ENCODE measurements at regions not wholly inside any gene's neighbourhood (a gene's known extent, or its start where the extent isn't known, plus 50 kb on each side); places are given as distances from the start of the nearest gene placed in this dataset.

- TF ChIP-seq, protein P1, sequence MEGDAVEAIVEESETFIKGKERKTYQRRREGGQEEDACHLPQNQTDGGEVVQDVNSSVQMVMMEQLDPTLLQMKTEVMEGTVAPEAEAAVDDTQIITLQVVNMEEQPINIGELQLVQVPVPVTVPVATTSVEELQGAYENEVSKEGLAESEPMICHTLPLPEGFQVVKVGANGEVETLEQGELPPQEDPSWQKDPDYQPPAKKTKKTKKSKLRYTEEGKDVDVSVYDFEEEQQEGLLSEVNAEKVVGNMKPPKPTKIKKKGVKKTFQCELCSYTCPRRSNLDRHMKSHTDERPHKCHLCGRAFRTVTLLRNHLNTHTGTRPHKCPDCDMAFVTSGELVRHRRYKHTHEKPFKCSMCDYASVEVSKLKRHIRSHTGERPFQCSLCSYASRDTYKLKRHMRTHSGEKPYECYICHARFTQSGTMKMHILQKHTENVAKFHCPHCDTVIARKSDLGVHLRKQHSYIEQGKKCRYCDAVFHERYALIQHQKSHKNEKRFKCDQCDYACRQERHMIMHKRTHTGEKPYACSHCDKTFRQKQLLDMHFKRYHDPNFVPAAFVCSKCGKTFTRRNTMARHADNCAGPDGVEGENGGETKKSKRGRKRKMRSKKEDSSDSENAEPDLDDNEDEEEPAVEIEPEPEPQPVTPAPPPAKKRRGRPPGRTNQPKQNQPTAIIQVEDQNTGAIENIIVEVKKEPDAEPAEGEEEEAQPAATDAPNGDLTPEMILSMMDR (conservative IDR thresholded peaks at IDR 0.05; ENCODE audit: low read depth in 2 of 2) = no peak
- no peak for TF ChIP-seq REST (IDR thresholded peaks at IDR 0.05; ENCODE audit: unreplicated experiment)
- TF ChIP-seq NANOG (IDR thresholded peaks at IDR 0.05; ENCODE audit: borderline replicate concordance) = no peak
- no peak for TF ChIP-seq POLR2AphosphoS5 (IDR thresholded peaks at IDR 0.05; ENCODE audit: low read depth)
These were observed 86.9 kb upstream of the ZNF469 start for GRCh38 chr16:88295671-88296436.
